Loucy (cell line): ENCODE measurements at regions not wholly inside any gene's neighbourhood (a gene's known extent, or its start where the extent isn't known, plus 50 kb on each side); places are given as distances from the start of the nearest gene placed in this dataset.

Source experiments
- H2AFZ ChIP-seq: fragments of 200-600 bp; sonication (generic); 2 replicates; pipeline ENCODE4 v1.6.0; 2016; ENCODE audit warnings: antibody characterized with exemption, mild to moderate bottlenecking, low read length, moderate library complexity
- H3F3A ChIP-seq: fragments of 200-600 bp; 2 replicates; pipeline ENCODE4 v1.6.0; 2016; ENCODE audit warnings: antibody characterized with exemption, low read depth, mild to moderate bottlenecking
- H3K27me3 ChIP-seq: fragments of 200-600 bp; sonication (generic); 2 replicates; pipeline ENCODE4 v1.6.1; 2014; ENCODE audit warnings: low read length, mild to moderate bottlenecking; ENCODE audit not compliant: insufficient read depth, poor library complexity, severe bottlenecking
- H3K36me3 ChIP-seq: fragments of 200-600 bp; sonication (generic); 2 replicates; pipeline ENCODE4 v1.6.1; 2016; ENCODE audit warnings: low read length; ENCODE audit not compliant: insufficient read depth
- H3K4me1 ChIP-seq: fragments of 200-600 bp; sonication (generic); 2 replicates; pipeline ENCODE4 v1.5.1; 2014; ENCODE audit warnings: low read length, mild to moderate bottlenecking; ENCODE audit not compliant: insufficient read depth, poor library complexity, severe bottlenecking
- H3K4me2 ChIP-seq: fragments of 200-600 bp; sonication (generic); 2 replicates; pipeline ENCODE4 v1.6.0; 2014; ENCODE audit warnings: antibody characterized with exemption, low read length, low read depth, mild to moderate bottlenecking; ENCODE audit not compliant: poor library complexity, severe bottlenecking
- H3K4me3 ChIP-seq: fragments of 200-600 bp; sonication (generic); 2 replicates; pipeline ENCODE4 v1.5.1; 2014; ENCODE audit warnings: low read length, mild to moderate bottlenecking, mixed read lengths; ENCODE audit not compliant: poor library complexity, severe bottlenecking
- H3K79me2 ChIP-seq: fragments of 200-600 bp; sonication (generic); 2 replicates; pipeline ENCODE4 v1.6.1; 2014; ENCODE audit warnings: low read length; ENCODE audit not compliant: insufficient read depth
- H3K9ac ChIP-seq: fragments of 200-600 bp; sonication (generic); 2 replicates; pipeline ENCODE4 v1.6.0; 2014; ENCODE audit warnings: mild to moderate bottlenecking, low read depth, low read length, moderate library complexity; ENCODE audit not compliant: poor library complexity, severe bottlenecking
- H3K9me2 ChIP-seq: fragments of 200-600 bp; sonication (generic); replicated peaks from 2 replicates; pipeline ENCODE4 v1.6.1; 2016; ENCODE audit warnings: low read depth, low read length, mixed read lengths
- H3K9me3 ChIP-seq: fragments of 200-600 bp; sonication (generic); 2 replicates; pipeline ENCODE4 v1.6.1; 2014; ENCODE audit warnings: mild to moderate bottlenecking, antibody characterized with exemption, low read length, low read depth; ENCODE audit not compliant: insufficient read depth
- H4K20me1 ChIP-seq: fragments of 200-600 bp; sonication (generic); 2 replicates; pipeline ENCODE4 v1.6.0; 2014; ENCODE audit warnings: antibody characterized with exemption, low read length, mild to moderate bottlenecking; ENCODE audit not compliant: insufficient read depth, poor library complexity, severe bottlenecking
- EZH2phosphoT487 ChIP-seq: fragments of 200-600 bp; IDR thresholded peaks from 2 replicates; pipeline ENCODE4 v1.6.1; 2018; ENCODE audit warnings: antibody characterized with exemption, mild to moderate bottlenecking, moderate library complexity, borderline replicate concordance
- TF ChIP-seq, protein P1 (sequence below): fragments of 200-600 bp; sonication (generic); conservative IDR thresholded peaks from 2 replicates; pipeline ENCODE4 v1.5.1; 2014; ENCODE audit warnings: mild to moderate bottlenecking, antibody characterized with exemption, low read length

DNA sequence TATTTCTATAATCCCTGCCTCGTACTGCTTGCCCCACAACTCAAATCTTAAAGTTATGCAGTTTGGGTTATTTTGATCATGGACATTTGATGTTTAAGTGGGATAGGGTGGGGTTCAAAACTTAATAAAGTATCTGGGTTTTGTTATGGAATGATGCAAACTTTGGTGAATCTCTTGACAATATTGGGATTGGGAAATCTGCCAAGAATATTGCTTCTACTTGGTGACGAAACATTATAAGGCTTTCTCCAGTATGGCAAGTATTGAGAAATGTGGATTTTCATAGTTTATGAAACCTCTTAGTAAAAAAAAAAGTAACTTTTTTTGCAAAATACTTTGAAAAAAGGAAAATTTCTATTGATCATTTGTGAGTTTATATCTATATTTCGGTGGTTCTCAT lies 130.8 kb upstream of the SFRP2 start:
- no peak for TF ChIP-seq EZH2phosphoT487
- TF ChIP-seq, protein P1, sequence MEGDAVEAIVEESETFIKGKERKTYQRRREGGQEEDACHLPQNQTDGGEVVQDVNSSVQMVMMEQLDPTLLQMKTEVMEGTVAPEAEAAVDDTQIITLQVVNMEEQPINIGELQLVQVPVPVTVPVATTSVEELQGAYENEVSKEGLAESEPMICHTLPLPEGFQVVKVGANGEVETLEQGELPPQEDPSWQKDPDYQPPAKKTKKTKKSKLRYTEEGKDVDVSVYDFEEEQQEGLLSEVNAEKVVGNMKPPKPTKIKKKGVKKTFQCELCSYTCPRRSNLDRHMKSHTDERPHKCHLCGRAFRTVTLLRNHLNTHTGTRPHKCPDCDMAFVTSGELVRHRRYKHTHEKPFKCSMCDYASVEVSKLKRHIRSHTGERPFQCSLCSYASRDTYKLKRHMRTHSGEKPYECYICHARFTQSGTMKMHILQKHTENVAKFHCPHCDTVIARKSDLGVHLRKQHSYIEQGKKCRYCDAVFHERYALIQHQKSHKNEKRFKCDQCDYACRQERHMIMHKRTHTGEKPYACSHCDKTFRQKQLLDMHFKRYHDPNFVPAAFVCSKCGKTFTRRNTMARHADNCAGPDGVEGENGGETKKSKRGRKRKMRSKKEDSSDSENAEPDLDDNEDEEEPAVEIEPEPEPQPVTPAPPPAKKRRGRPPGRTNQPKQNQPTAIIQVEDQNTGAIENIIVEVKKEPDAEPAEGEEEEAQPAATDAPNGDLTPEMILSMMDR = no peak
- Histone ChIP-seq H3K4me1 (peaks cover 53% of the 10 kb centered on the region), H3K9ac (no peak overlapping the region), H3K9me3 (no peaks in the 10 kb centered on the region), H3F3A (no peaks in the 10 kb centered on the region), H3K79me2 (no peaks in the 10 kb centered on the region), H4K20me1 (no peaks in the 10 kb centered on the region), H3K9me2 (no peaks in the 10 kb centered on the region), H3K27me3 (no peaks in the 10 kb centered on the region), H3K36me3 (no peaks in the 10 kb centered on the region), H2AFZ (no peak overlapping the region), H3K4me3 (no peak overlapping the region), H3K4me2 (no peak overlapping the region)

DNA sequence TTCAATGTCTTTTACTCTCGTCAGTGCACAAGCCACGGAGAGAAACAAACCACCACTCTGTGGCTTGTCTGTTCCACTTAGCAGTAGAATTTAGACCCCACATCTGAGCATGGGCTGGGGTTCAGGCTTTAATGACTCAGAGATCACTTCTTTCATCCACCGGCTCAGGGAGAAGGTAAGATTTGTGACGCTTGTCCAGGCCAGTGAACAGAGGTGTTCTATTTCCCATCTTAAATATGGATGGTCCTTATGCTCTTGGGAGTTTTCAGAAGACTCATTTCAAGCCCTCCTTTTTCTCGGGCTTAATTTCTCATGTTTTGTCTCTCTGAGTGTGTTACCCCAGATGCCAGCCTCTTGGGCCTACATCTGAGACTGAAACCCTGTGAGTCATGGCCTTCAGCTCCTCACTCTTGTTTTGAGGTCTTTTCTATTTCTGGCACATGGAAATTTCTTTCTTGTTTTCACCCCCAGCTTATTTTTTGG lies 127.4 kb upstream of the SFRP2 start:
- Histone ChIP-seq H3K9me2 (no peaks in the 10 kb centered on the region), H3K4me3 (no peak overlapping the region), H3K4me1 (peaks cover 35% of the 10 kb centered on the region), H3K79me2 (no peaks in the 10 kb centered on the region), H3K9ac (no peak overlapping the region), H3K36me3 (no peaks in the 10 kb centered on the region), H3K9me3 (no peaks in the 10 kb centered on the region), H3K27me3 (no peaks in the 10 kb centered on the region), H3K4me2 (no peak overlapping the region), H4K20me1 (no peaks in the 10 kb centered on the region), H2AFZ (no peak overlapping the region), H3F3A (no peaks in the 10 kb centered on the region)
- TF ChIP-seq, protein P1 = no peak
- TF ChIP-seq EZH2phosphoT487 = no peak

DNA sequence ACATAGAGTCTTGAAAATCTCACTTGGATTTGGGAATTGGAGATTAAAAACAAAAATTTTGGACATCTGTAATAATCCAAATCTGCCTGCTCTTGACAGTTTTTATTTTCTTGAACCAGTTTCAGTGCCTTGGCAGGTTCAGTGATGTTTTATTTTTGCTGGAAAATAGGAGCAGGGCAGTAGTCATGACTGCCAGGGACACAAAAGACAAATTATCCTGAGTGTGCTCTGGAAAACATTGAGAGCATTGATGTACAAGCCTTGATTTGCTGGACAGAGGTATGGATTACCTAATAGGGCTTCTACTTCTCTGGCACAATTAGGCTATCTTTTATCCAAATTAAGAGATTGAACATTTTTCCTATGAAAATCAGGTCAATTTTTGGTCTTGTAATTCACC lies 123.4 kb upstream of the SFRP2 start:
- H3K9me3 ChIP-seq = no peaks in the 10 kb centered on the region
- H3K9me2 ChIP-seq = no peaks in the 10 kb centered on the region
- no peaks in the 10 kb centered on the region for H3F3A ChIP-seq
- no peak overlapping the region for H2AFZ ChIP-seq
- peaks cover 38% of the 10 kb centered on the region for H3K4me1 ChIP-seq
- TF ChIP-seq EZH2phosphoT487 = no peak
- TF ChIP-seq, protein P1 = no peak
- no peak overlapping the region for H3K4me3 ChIP-seq
- no peaks in the 10 kb centered on the region for H3K79me2 ChIP-seq
- H3K27me3 ChIP-seq = no peaks in the 10 kb centered on the region
- no peaks in the 10 kb centered on the region for H4K20me1 ChIP-seq
- H3K9ac ChIP-seq = no peak overlapping the region
- no peaks in the 10 kb centered on the region for H3K36me3 ChIP-seq
- no peak overlapping the region for H3K4me2 ChIP-seq
